ENCODE measurements at regions not wholly inside any gene's neighbourhood (a gene's known extent, or its start where the extent isn't known, plus 50 kb on each side); places are given as distances from the start of the nearest gene placed in this dataset.

DNA sequence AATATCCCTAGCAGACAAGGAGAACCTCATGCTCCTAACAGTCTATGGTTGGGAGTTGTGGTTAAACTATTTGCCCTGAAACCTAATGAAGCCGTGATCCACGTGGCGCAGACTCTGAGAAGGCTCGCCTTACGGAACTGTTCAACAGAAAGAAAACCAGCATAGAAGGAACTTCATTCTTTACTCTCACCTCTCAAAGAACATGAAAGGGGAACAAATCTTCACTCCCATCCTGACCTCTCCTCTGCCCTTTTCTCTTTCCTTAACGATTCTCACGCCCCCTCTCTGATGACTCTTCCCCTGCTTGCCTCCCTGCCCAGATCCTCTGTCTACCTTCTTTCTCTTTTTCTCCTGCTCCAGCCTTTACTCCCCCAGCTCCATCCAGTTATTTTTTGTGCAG is 54.2 kb downstream of the IRAG1 start:
- no peaks in the 10 kb centered on the region for H3K9me3 ChIP-seq (ENCODE audit: insufficient read depth, low read depth)
- CTCF ChIA-PET = no interaction called here
- POLR2A ChIA-PET (ENCODE audit: unreplicated experiment) = interaction anchor here (0.8 kb wide), 1 partner anchor 143 kb away, joined by 4 read pairs; no protein-coding TSS in a partner anchor
- no peaks in the 10 kb centered on the region for H3F3A ChIP-seq (ENCODE audit: insufficient read depth, low read depth)
- H3K27ac ChIP-seq = no peak overlapping the region
- no peaks in the 10 kb centered on the region for H4K20me1 ChIP-seq (ENCODE audit: insufficient read depth)
- H3K4me3 ChIP-seq = no peak overlapping the region
- DNase-seq = no peak
- H3K79me2 ChIP-seq (ENCODE audit: low read depth) = no peaks in the 10 kb centered on the region
- H3K9me2 ChIP-seq (ENCODE audit: insufficient read depth) = no peaks in the 10 kb centered on the region
- no peaks in the 10 kb centered on the region for H3K36me3 ChIP-seq (ENCODE audit: low read depth)
- intact Hi-C loops (cut with micrococcal nuclease; ENCODE audit: unreplicated experiment) = no loop called here
- no TSS peak for BruUV-seq (replicated peaks)
- no peaks in the 10 kb centered on the region for H3K4me1 ChIP-seq (replicated peaks; ENCODE audit: insufficient read depth)
- no peak for TF ChIP-seq EZH2 (IDR thresholded peaks at IDR 0.05; ENCODE audit: low read depth)
- TF ChIP-seq, protein P1, sequence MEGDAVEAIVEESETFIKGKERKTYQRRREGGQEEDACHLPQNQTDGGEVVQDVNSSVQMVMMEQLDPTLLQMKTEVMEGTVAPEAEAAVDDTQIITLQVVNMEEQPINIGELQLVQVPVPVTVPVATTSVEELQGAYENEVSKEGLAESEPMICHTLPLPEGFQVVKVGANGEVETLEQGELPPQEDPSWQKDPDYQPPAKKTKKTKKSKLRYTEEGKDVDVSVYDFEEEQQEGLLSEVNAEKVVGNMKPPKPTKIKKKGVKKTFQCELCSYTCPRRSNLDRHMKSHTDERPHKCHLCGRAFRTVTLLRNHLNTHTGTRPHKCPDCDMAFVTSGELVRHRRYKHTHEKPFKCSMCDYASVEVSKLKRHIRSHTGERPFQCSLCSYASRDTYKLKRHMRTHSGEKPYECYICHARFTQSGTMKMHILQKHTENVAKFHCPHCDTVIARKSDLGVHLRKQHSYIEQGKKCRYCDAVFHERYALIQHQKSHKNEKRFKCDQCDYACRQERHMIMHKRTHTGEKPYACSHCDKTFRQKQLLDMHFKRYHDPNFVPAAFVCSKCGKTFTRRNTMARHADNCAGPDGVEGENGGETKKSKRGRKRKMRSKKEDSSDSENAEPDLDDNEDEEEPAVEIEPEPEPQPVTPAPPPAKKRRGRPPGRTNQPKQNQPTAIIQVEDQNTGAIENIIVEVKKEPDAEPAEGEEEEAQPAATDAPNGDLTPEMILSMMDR (conservative IDR thresholded peaks at IDR 0.05) = no peak
- no peak overlapping the region for H3K4me2 ChIP-seq
- H3K27me3 ChIP-seq (ENCODE audit: insufficient read depth, low read depth) = no peaks in the 10 kb centered on the region
- no peak overlapping the region for H2AFZ ChIP-seq

DNA sequence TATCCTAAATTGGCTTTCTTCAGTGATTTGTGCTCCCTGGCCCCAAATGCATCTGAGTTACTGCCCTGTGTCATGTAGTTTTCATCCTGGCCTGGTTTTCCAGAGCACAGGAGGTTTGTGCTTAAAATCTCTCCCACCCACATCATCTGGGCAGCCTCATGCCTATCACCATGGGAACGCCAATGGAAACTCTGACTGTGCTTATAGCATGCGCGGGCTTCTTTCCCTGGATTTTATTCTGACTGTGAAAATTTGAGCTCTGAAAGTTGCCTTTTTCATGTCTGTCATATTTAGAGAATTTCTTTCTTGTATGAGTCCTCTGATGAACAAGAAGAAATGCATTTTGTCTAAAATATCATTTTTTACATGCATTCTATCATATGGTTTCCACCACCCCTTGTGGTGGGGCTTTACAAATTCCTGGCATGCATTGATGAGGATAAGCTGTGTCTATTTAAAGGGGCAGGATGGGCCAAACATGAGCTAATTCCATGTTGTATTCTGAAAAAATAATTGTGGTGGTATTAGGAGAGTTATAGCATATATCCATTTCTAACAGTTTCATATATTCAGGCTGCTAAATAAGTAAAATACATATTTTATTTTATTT is 55.1 kb downstream of the IRAG1 start:
- intact Hi-C loops (cut with micrococcal nuclease; ENCODE audit: unreplicated experiment) = no loop called here
- H3K9me2 ChIP-seq (ENCODE audit: insufficient read depth) = no peaks in the 10 kb centered on the region
- H3K79me2 ChIP-seq (ENCODE audit: low read depth) = no peaks in the 10 kb centered on the region
- no peak overlapping the region for H2AFZ ChIP-seq
- no peak for TF ChIP-seq EZH2 (IDR thresholded peaks at IDR 0.05; ENCODE audit: low read depth)
- TF ChIP-seq, protein P1 (conservative IDR thresholded peaks at IDR 0.05) = no peak
- no peaks in the 10 kb centered on the region for H4K20me1 ChIP-seq (ENCODE audit: insufficient read depth)
- no peak for DNase-seq
- H3K4me3 ChIP-seq = no peak overlapping the region
- no TSS peak for BruUV-seq (replicated peaks)
- no peaks in the 10 kb centered on the region for H3K9me3 ChIP-seq (ENCODE audit: insufficient read depth, low read depth)
- CTCF ChIA-PET = no interaction called here
- H3F3A ChIP-seq (ENCODE audit: insufficient read depth, low read depth) = no peaks in the 10 kb centered on the region
- H3K27me3 ChIP-seq (ENCODE audit: insufficient read depth, low read depth) = no peaks in the 10 kb centered on the region
- POLR2A ChIA-PET (ENCODE audit: unreplicated experiment) = no interaction called here
- no peak overlapping the region for H3K4me2 ChIP-seq
- no peaks in the 10 kb centered on the region for H3K36me3 ChIP-seq (ENCODE audit: low read depth)
- no peaks in the 10 kb centered on the region for H3K4me1 ChIP-seq (replicated peaks; ENCODE audit: insufficient read depth)
- H3K27ac ChIP-seq = no peak overlapping the region

DNA sequence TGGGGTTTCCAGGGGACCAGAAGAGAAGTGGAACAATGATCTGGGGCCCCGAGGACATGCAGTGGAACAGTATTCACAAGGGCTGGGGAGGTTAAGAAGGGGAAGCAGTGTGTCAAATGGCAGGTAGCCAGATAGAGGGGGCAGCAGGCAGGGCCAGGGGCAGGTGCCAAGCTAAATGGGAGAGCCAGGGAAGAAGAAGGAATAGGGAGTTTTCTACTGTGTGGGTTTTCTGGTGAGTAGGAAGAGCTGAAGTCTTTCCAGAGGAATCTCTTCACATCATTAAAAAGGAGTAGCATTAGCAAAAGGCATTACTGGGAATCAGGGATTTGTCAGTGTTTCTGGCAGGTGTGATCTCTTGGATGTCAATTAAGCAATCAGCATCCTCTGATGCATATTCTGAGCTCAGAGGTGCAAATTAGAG is 55.8 kb downstream of the IRAG1 start:
- intact Hi-C loops (cut with micrococcal nuclease; ENCODE audit: unreplicated experiment) = no loop called here

More for the DNA sequence above, 55.8 kb downstream of the IRAG1 start:
- H3K79me2 ChIP-seq (ENCODE audit: low read depth) = no peaks in the 10 kb centered on the region
- ChIA-PET POLR2A (ENCODE audit: unreplicated experiment) (no interaction called here), CTCF (no interaction called here)
- no TSS peak for BruUV-seq (replicated peaks)
- no peaks in the 10 kb centered on the region for H3K9me3 ChIP-seq (ENCODE audit: insufficient read depth, low read depth)
- no peaks in the 10 kb centered on the region for H3K36me3 ChIP-seq (ENCODE audit: low read depth)
- no peaks in the 10 kb centered on the region for H4K20me1 ChIP-seq (ENCODE audit: insufficient read depth)
- no peaks in the 10 kb centered on the region for H3K27me3 ChIP-seq (ENCODE audit: insufficient read depth, low read depth)
- no peak overlapping the region for H3K27ac ChIP-seq
- no peaks in the 10 kb centered on the region for H3F3A ChIP-seq (ENCODE audit: insufficient read depth, low read depth)
- no peak overlapping the region for H3K4me3 ChIP-seq
- H2AFZ ChIP-seq = no peak overlapping the region
- no peak overlapping the region for H3K4me2 ChIP-seq
- no peak for TF ChIP-seq EZH2 (IDR thresholded peaks at IDR 0.05; ENCODE audit: low read depth)
- TF ChIP-seq, protein P1 (conservative IDR thresholded peaks at IDR 0.05) = no peak
- H3K4me1 ChIP-seq (replicated peaks; ENCODE audit: insufficient read depth) = no peaks in the 10 kb centered on the region
- no peaks in the 10 kb centered on the region for H3K9me2 ChIP-seq (ENCODE audit: insufficient read depth)
- DNase-seq = no peak

Data from PC-9 (cell line).